IMR-90 (cell line): ENCODE measurements at regions not wholly inside any gene's neighbourhood (a gene's known extent, or its start where the extent isn't known, plus 50 kb on each side); places are given as distances from the start of the nearest gene placed in this dataset.

Experiments used
- ATAC-seq: fragments of 200-7000 bp; cut with Tn5 transposase; 2 replicates; pipeline ENCODE4 v1.9.1; 2020; ENCODE audit warnings: low read depth, mild to moderate bottlenecking, moderate library complexity
- BruUV-seq: library from RNA; stranded (reverse); fragments of 400-500 nt; replicated peaks from 2 replicates; lab custom pipeline; 2021; lab: Mats Ljungman, UMichigan
- CTCF ChIA-PET: fragments of 300-600 bp; formaldehyde crosslinking; extraction: SDS; loops from one replicate; lab custom pipeline; 2021; ENCODE audit warnings: antibody characterized with exemption; lab: Yijun Ruan, JAX
- POLR2A ChIA-PET: fragments of 300-600 bp; sonication (Branson Sonifier 250); formaldehyde crosslinking; loops from one replicate; lab custom pipeline; 2022; ENCODE audit warnings: antibody characterized with exemption; ENCODE audit not compliant: unreplicated experiment; lab: Charles Lee
- DNase-seq: peaks from one replicate; pipeline ENCODE4 v3.0.0; 2013
- H2AFZ ChIP-seq: replicated peaks from 2 replicates; pipeline ENCODE3; 2013; ENCODE audit warnings: low read length, mild to moderate bottlenecking; ENCODE audit not compliant: poor library complexity
- H2AK5ac ChIP-seq: 2 replicates; pipeline ENCODE4 v1.6.1; 2013; ENCODE audit warnings: low read depth, low read length, inconsistent platforms
- H2AK9ac ChIP-seq: replicated peaks from 2 replicates; pipeline ENCODE3; 2013; ENCODE audit warnings: mild to moderate bottlenecking, low read depth, low read length, moderate library complexity; ENCODE audit not compliant: poor library complexity
- H2BK120ac ChIP-seq: 2 replicates; pipeline ENCODE4 v1.6.1; 2013; ENCODE audit warnings: low read depth, low read length, inconsistent platforms
- H2BK15ac ChIP-seq: 3 replicates; pipeline ENCODE4 v1.6.1; 2013; ENCODE audit warnings: low read depth, low read length, inconsistent platforms
- H2BK20ac ChIP-seq: 2 replicates; pipeline ENCODE4 v1.6.1; 2013; ENCODE audit warnings: low read depth, mild to moderate bottlenecking, inconsistent platforms, low read length, moderate library complexity
- H2BK5ac ChIP-seq: 2 replicates; pipeline ENCODE4 v1.6.1; 2013; ENCODE audit warnings: mild to moderate bottlenecking, low read depth, low read length, inconsistent platforms; ENCODE audit not compliant: poor library complexity, severe bottlenecking
- H3K14ac ChIP-seq: replicated peaks from 2 replicates; pipeline ENCODE4 v1.6.1; 2013; ENCODE audit warnings: low read depth, low read length, inconsistent platforms
- H3K18ac ChIP-seq: 2 replicates; pipeline ENCODE4 v1.6.1; 2013; ENCODE audit warnings: low read depth, low read length, control low read depth
- H3K23ac ChIP-seq: 2 replicates; pipeline ENCODE4 v1.6.1; 2013; ENCODE audit warnings: low read depth, low read length, inconsistent platforms
- H3K27ac ChIP-seq: 2 replicates; pipeline ENCODE4 v1.5.1; 2013; ENCODE audit warnings: mild to moderate bottlenecking, control low read depth, low read length; ENCODE audit not compliant: insufficient read depth
- H3K27me3 ChIP-seq: 2 replicates; pipeline ENCODE4 v1.6.1; 2013; ENCODE audit warnings: low read length; ENCODE audit not compliant: control insufficient read depth, insufficient read depth
- H3K36me3 ChIP-seq: 2 replicates; pipeline ENCODE4 v1.6.1; 2013; ENCODE audit warnings: low read length, mixed read lengths; ENCODE audit not compliant: control insufficient read depth, insufficient read depth
- H3K4ac ChIP-seq: 2 replicates; pipeline ENCODE4 v1.6.1; 2013; ENCODE audit warnings: low read depth, low read length, inconsistent platforms
- H3K4me1 ChIP-seq: 2 replicates; pipeline ENCODE4 v1.6.1; 2013; ENCODE audit warnings: low read length, mixed read lengths; ENCODE audit not compliant: control insufficient read depth, insufficient read depth
- H3K4me2 ChIP-seq: 2 replicates; pipeline ENCODE4 v1.6.1; 2013; ENCODE audit warnings: low read depth, mild to moderate bottlenecking, control low read depth, low read length, moderate library complexity
- H3K4me3 ChIP-seq: 2 replicates; pipeline ENCODE4 v1.5.1; 2013; ENCODE audit warnings: low read depth, mild to moderate bottlenecking, control low read depth, low read length, moderate library complexity; ENCODE audit not compliant: insufficient read depth
- H3K56ac ChIP-seq: 2 replicates; pipeline ENCODE4 v1.6.1; 2013; ENCODE audit warnings: low read length, inconsistent platforms; ENCODE audit not compliant: insufficient read depth; ENCODE audit errors: extremely low read depth
- H3K79me1 ChIP-seq, 2 experiments: 2 replicates each; pipeline ENCODE4 v1.6.1; 2013; ENCODE audit warnings: low read length in 2 of 2, inconsistent platforms in 1 of 2, low read depth in 1 of 2
- H3K9ac ChIP-seq: 2 replicates; pipeline ENCODE4 v1.6.1; 2013; ENCODE audit warnings: low read depth, low read length, control low read depth
- H3K9me1 ChIP-seq: 2 replicates; pipeline ENCODE4 v1.6.1; 2013; ENCODE audit warnings: low read length, inconsistent platforms; ENCODE audit not compliant: insufficient read depth
- H3K9me3 ChIP-seq: 2 replicates; pipeline ENCODE4 v1.6.1; 2013; ENCODE audit warnings: low read length; ENCODE audit not compliant: control insufficient read depth, insufficient read depth
- H4K20me1 ChIP-seq: 2 replicates; pipeline ENCODE4 v1.6.1; 2013; ENCODE audit warnings: low read length, inconsistent platforms; ENCODE audit not compliant: insufficient read depth
- H4K5ac ChIP-seq: 2 replicates; pipeline ENCODE4 v1.6.1; 2013; ENCODE audit warnings: mild to moderate bottlenecking, low read depth, low read length, control low read depth
- H4K8ac ChIP-seq, 2 experiments: 2 replicates each; pipeline ENCODE4 v1.6.1; 2013; ENCODE audit warnings: low read depth in 2 of 2, low read length in 2 of 2, control low read depth in 1 of 2, inconsistent platforms in 1 of 2
- H4K91ac ChIP-seq: 2 replicates; pipeline ENCODE4 v1.6.1; 2013; ENCODE audit warnings: low read depth, low read length, inconsistent platforms; ENCODE audit not compliant: insufficient read depth
- BHLHE40 ChIP-seq: fragments of 150-350 bp; IDR thresholded peaks from 2 replicates; pipeline ENCODE4 v1.6.1; 2016; ENCODE audit warnings: mild to moderate bottlenecking, low read depth, low read length
- CHD1 ChIP-seq: IDR thresholded peaks from 2 replicates; pipeline ENCODE4 v1.6.1; 2012; ENCODE audit warnings: low read depth, low read length, improper control_type of control experiment
- FOS ChIP-seq: fragments of 150-350 bp; IDR thresholded peaks from 2 replicates; pipeline ENCODE4 v1.6.1; 2016; ENCODE audit warnings: low read depth, low read length
- MAZ ChIP-seq: IDR thresholded peaks from 2 replicates; pipeline ENCODE4 v1.6.1; 2012; ENCODE audit warnings: low read depth, mild to moderate bottlenecking, low read length, improper control_type of control experiment, moderate library complexity, borderline replicate concordance
- MXI1 ChIP-seq: IDR thresholded peaks from 2 replicates; pipeline ENCODE4 v1.6.1; 2012; ENCODE audit warnings: low read depth, mild to moderate bottlenecking, low read length, moderate library complexity, borderline replicate concordance
- POLR2A ChIP-seq: IDR thresholded peaks from 2 replicates; pipeline ENCODE4 v1.6.1; 2012; ENCODE audit warnings: mild to moderate bottlenecking, low read depth, low read length
- RFX5 ChIP-seq: IDR thresholded peaks from 2 replicates; pipeline ENCODE4 v1.8.0; 2012; ENCODE audit warnings: low read depth, mild to moderate bottlenecking, low read length, moderate library complexity
- WGBS, 2 experiments: methylation state at CpG; one replicate each; pipeline versions ENCODE4 v1.1.5 to v1.1.7; 2013; ENCODE audit warnings: missing lambda C conversion rate in 2 of 2; ENCODE audit not compliant: insufficient read length in 1 of 2; ENCODE audit errors: extremely low coverage in 2 of 2; 5-methylcytosine and 5-hydroxymethylcytosine counted together
- dilution Hi-C: fragments of 300-500 bp; cut with HindIII; formaldehyde crosslinking; loops from one replicate; pipeline ENCODE4 v1.14.3; 2018; ENCODE audit warnings: low sequenced_read_pairs; ENCODE audit not compliant: unreplicated experiment
- in situ Hi-C: fragments of 300-500 bp; cut with MboI; formaldehyde crosslinking; loops from 3 replicates; pipeline ENCODE4 v1.14.3; 2019; ENCODE audit warnings: low sequenced_read_pairs, inconsistent platforms, mixed read lengths
- intact Hi-C: fragments of 100-400 bp; cut with micrococcal nuclease; formaldehyde crosslinking; loops from 2 replicates; pipeline ENCODE4 v1.10.0; 2022
- TF ChIP-seq, protein P1 (sequence below): conservative IDR thresholded peaks from 2 replicates; pipeline ENCODE4 v1.5.1; 2012; ENCODE audit warnings: mild to moderate bottlenecking, low read depth, low read length, improper control_type of control experiment
- TF ChIP-seq, protein P2 (sequence below): fragments of 150-350 bp; IDR thresholded peaks from 2 replicates; pipeline ENCODE4 v1.6.1; 2016; ENCODE audit warnings: low read depth, mild to moderate bottlenecking, low read length, moderate library complexity, borderline replicate concordance

DNA sequence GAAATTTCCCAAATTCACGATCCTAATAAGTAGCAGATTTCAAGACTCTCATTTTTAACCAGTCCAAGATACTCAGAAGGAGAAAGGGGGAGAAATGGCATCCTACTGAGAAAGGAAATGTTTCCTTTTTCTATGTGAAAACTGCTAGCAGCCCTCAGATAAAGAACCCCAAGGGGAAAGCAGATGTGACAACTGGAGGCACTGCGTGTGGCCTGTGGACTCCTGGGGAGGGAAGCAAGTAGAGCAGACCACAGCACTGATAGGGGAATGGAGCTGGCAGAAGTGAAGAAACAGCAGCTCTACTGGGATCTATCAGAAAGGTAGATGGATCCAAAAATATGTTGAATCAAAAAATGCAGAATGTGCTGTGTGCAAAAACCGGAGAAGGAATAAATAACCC lies 239.7 kb upstream of the API5 start:
- no peak overlapping the region for H3K14ac ChIP-seq
- whole genome bisulfite sequencing, 2 experiments = 33% methylated on average over 1 of the region's 3 CpGs; no CpG with 5 or more reads in 1 of the 2 experiments
- no peak overlapping the region for H2AK9ac ChIP-seq
- no peaks in the 10 kb centered on the region for H3K9me1 ChIP-seq
- no peak overlapping the region for H2AFZ ChIP-seq
- no peak overlapping the region for H3K4me3 ChIP-seq
- ChIA-PET POLR2A (no interaction called here), CTCF (no interaction called here)
- TF ChIP-seq CHD1 (no peak), POLR2A (no peak), MXI1 (no peak), MAZ (no peak), RFX5 (no peak), BHLHE40 (no peak), FOS (no peak)
- TF ChIP-seq, protein P1, sequence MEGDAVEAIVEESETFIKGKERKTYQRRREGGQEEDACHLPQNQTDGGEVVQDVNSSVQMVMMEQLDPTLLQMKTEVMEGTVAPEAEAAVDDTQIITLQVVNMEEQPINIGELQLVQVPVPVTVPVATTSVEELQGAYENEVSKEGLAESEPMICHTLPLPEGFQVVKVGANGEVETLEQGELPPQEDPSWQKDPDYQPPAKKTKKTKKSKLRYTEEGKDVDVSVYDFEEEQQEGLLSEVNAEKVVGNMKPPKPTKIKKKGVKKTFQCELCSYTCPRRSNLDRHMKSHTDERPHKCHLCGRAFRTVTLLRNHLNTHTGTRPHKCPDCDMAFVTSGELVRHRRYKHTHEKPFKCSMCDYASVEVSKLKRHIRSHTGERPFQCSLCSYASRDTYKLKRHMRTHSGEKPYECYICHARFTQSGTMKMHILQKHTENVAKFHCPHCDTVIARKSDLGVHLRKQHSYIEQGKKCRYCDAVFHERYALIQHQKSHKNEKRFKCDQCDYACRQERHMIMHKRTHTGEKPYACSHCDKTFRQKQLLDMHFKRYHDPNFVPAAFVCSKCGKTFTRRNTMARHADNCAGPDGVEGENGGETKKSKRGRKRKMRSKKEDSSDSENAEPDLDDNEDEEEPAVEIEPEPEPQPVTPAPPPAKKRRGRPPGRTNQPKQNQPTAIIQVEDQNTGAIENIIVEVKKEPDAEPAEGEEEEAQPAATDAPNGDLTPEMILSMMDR = no peak
- TF ChIP-seq, protein P2, sequence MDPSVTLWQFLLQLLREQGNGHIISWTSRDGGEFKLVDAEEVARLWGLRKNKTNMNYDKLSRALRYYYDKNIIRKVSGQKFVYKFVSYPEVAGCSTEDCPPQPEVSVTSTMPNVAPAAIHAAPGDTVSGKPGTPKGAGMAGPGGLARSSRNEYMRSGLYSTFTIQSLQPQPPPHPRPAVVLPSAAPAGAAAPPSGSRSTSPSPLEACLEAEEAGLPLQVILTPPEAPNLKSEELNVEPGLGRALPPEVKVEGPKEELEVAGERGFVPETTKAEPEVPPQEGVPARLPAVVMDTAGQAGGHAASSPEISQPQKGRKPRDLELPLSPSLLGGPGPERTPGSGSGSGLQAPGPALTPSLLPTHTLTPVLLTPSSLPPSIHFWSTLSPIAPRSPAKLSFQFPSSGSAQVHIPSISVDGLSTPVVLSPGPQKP = no peak
- H3K23ac ChIP-seq = no peak overlapping the region
- no peak overlapping the region for H3K56ac ChIP-seq
- no peak overlapping the region for H3K9ac ChIP-seq
- no peak overlapping the region for H4K91ac ChIP-seq
- no peak overlapping the region for H3K4me2 ChIP-seq
- no peak overlapping the region for H3K27ac ChIP-seq
- no peaks in the 10 kb centered on the region for H3K79me1 ChIP-seq
- no peaks in the 10 kb centered on the region for H3K4me1 ChIP-seq
- in situ Hi-C loops = no loop called here
- dilution Hi-C loops = no loop called here
- H2AK5ac ChIP-seq = no peak overlapping the region
- H3K9me3 ChIP-seq = peaks cover 3% of the 10 kb centered on the region; the same call in 1 of the 2 replicates
- no peak overlapping the region for H2BK5ac ChIP-seq
- H3K4ac ChIP-seq = no peak overlapping the region
- H2BK15ac ChIP-seq = no peak overlapping the region
- H2BK20ac ChIP-seq = no peak overlapping the region
- BruUV-seq = no TSS peak
- DNase-seq = no peak
- no peak overlapping the region for H3K18ac ChIP-seq
- no peak overlapping the region for H4K8ac ChIP-seq
- no peak overlapping the region for H4K5ac ChIP-seq
- no peaks in the 10 kb centered on the region for H4K20me1 ChIP-seq
- intact Hi-C loops = no loop called here
- H2BK120ac ChIP-seq = no peak overlapping the region
- no peaks in the 10 kb centered on the region for H3K27me3 ChIP-seq
- ATAC-seq = no peak
- no peaks in the 10 kb centered on the region for H3K36me3 ChIP-seq
